GM21447 (cell line): ENCODE measurements at regions not wholly inside any gene's neighbourhood (a gene's known extent, or its start where the extent isn't known, plus 50 kb on each side); places are given as distances from the start of the nearest gene placed in this dataset.
"Not testable (repeated sequence)": the region's sequence is repeated elsewhere in the genome, so short reads cannot be mapped to it uniquely, and the experiment has no call there.

Experiments used
- ATAC-seq: cut with Tn5 transposase; IDR thresholded peaks from one replicate; pipeline ENCODE4 v1.9.1; 2021; ENCODE audit not compliant: unreplicated experiment

- no peak for ATAC-seq
Observed at GRCh38 chr12:65721541-65722190, 102.6 kb upstream of the HMGA2 start.

GRCh38 chr12:65725376-65725775 lies 98.9 kb upstream of the HMGA2 start:
- no peak for ATAC-seq

GRCh38 chr12:65728455-65728847 lies 95.8 kb upstream of the HMGA2 start:
- no peak for ATAC-seq

- ATAC-seq: no peak
Observed at GRCh38 chr12:65728848-65729793, 95.2 kb upstream of the HMGA2 start.

- no peak for ATAC-seq
Observed at GRCh38 chr12:65731771-65732170, 92.5 kb upstream of the HMGA2 start.

GRCh38 chr12:65733643-65734042 lies 90.6 kb upstream of the HMGA2 start:
- not testable (repeated sequence) for ATAC-seq

GRCh38 chr12:65734226-65734625 lies 90.1 kb upstream of the HMGA2 start:
- no peak for ATAC-seq

GRCh38 chr12:65739606-65740005 lies 84.7 kb upstream of the HMGA2 start:
- ATAC-seq: no peak

GRCh38 chr12:65740506-65740872 lies 83.8 kb upstream of the HMGA2 start:
- no peak for ATAC-seq

- no peak for ATAC-seq
Observed at GRCh38 chr12:65740873-65741600, 83.2 kb upstream of the HMGA2 start.

- no peak for ATAC-seq
Observed at GRCh38 chr12:65741656-65742017, 82.6 kb upstream of the HMGA2 start.

GRCh38 chr12:65742018-65743010 lies 82.0 kb upstream of the HMGA2 start:
- ATAC-seq: no peak

- not testable (repeated sequence) for ATAC-seq
Observed at GRCh38 chr12:65744236-65744840, 79.9 kb upstream of the HMGA2 start.

- no peak for ATAC-seq
Observed at GRCh38 chr12:65747338-65747737, 76.9 kb upstream of the HMGA2 start.

GRCh38 chr12:65748332-65748731 lies 76.0 kb upstream of the HMGA2 start:
- ATAC-seq: no peak

GRCh38 chr12:65754290-65754689 lies 70.0 kb upstream of the HMGA2 start:
- ATAC-seq: no peak

- ATAC-seq: no peak
Observed at GRCh38 chr12:65754744-65755595, 69.3 kb upstream of the HMGA2 start.

- ATAC-seq: no peak
Observed at GRCh38 chr12:65755596-65755978, 68.7 kb upstream of the HMGA2 start.

- no peak for ATAC-seq
Observed at GRCh38 chr12:65756267-65756666, 68.0 kb upstream of the HMGA2 start.
